Skeletal muscle cell (primary cell): ENCODE measurements at regions not wholly inside any gene's neighbourhood (a gene's known extent, or its start where the extent isn't known, plus 50 kb on each side); places are given as distances from the start of the nearest gene placed in this dataset.

Source experiments
- DNase-seq: peaks from one replicate; pipeline ENCODE4 v3.0.0-alpha.2; 2010; ENCODE audit warnings: low read depth
- H3K4me3 ChIP-seq: 2 replicates; pipeline ENCODE4 v1.5.1; 2011; ENCODE audit warnings: low read depth, mild to moderate bottlenecking, control low read depth, low read length, moderate library complexity

DNA sequence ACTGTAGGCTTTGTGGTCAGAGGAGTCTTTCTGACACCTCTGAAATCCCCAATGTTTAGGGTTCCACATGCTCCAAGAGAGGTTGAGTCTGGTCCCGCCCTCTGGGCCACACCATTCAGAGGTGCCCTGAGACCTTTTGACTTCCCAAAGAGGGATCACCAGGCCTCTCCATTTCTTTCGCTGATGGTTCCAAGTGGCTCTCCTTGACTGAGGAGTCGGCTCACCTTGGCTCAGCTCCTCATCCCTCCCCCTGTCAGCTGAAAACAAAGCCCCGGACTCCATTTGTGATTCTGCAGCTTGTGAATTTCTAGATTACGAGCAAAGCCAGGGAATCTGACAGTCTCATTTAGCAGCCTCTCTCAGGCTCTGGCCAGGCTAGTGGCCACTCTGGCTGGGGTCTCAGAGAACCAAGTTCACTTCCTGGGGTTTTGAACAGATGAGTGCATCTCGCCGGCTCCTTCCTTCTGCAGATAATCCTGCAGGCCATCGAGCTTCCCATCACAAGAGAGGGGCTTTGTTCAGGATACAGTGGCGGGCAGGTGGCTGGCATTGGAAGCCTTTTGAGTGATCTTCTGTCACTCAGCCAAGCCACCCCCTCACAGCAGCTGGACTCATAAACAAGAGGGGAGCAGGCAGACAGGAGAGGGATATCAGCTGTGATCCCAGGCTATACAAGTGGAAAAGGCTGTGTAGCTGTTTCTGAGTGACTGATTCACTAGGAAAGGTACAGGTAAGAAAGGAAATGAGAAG is 102.9 kb downstream of the TRIM29 start:
- no peak overlapping the region for H3K4me3 ChIP-seq
- DNase-seq, result no peak

DNA sequence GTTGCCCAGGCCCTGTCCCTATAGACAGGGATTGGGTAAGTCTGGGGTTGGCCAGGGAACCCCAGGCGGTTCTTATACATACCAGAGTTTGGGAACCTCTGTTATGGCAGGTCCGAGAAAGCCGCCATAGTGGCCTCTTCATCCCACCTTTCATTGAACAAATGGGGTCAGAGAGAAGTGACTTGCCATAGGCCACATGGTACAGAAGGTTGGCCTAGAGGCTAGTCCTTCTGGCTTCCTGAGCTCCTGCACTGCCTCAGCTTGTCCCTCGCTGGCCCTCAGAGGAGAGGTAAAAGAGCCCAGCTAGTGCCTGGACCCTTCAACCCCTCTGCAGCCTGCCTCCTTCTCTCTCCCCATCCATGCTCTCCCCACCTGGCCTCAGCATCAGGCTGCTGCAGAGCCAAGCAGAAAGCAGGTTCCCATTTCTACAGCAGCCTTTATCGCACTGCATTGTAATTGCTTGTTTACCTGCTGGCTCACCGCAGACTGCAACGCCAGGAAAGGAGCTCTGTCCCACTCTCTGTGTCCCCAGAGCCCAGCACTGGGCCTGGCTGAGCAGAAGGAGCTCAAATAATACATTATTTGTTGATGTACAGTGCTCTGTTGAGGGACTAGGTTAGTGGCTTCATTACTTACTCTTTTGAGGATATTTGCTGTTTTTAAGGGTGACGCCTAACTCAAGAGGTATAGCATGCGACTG is 103.6 kb downstream of the TRIM29 start:
- no peak overlapping the region for H3K4me3 ChIP-seq
- no peak for DNase-seq

GRCh38 chr11:120032766-120033390 is 105.0 kb downstream of the TRIM29 start:
- no peak overlapping the region for H3K4me3 ChIP-seq
- DNase-seq, result no peak

DNA sequence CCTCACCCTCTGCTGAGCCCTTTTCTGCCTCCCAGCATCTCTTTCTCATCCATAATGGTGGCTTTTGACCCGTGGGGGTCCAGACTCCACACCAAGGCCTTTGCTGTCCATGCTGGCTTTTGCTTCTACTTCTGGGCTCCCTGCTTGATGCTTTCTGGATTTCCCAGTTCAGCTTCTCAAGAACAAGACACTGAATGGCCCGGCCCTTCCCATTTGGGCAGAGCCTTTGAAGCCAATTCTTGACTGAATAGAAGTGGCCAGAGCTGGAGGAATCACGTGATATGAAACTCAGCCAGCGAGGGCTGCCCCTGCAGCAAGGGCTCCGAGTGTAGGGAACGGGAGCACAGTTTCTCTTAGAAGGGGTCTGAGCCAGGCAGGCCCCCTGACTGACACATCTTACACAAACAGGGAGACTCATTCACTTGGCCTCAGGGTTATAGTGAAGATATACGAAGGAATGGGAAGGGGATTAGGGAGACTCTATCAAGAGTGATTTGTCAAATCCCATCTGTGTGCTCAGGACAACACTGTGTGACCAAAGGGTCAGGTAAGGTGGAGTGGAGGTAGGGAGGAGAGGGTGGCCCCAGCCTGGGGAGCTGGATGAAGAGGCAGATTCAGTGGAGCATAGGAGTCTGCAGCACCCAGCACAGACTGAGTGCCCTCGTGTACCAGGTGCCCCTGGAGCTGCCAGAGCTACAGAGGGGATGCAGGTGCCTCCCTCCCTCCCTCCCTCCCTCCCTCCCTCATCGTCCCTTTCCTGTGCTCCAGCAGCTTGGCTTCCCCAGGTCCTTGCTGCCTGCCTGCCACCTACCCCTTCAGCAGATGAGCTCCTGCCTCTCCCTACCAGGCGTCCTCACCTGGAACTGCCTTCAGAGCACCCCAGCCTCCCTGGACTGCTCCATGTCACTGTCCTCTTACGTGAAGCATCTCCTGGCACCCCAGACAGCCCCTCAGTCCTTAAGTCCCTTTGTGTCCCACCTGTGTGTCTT is 106.0 kb downstream of the TRIM29 start:
- H3K4me3 ChIP-seq, result no peak overlapping the region
- DNase-seq, result no peak

GRCh38 chr11:120031156-120031555 is 106.8 kb downstream of the TRIM29 start:
- DNase-seq, result no peak

DNA sequence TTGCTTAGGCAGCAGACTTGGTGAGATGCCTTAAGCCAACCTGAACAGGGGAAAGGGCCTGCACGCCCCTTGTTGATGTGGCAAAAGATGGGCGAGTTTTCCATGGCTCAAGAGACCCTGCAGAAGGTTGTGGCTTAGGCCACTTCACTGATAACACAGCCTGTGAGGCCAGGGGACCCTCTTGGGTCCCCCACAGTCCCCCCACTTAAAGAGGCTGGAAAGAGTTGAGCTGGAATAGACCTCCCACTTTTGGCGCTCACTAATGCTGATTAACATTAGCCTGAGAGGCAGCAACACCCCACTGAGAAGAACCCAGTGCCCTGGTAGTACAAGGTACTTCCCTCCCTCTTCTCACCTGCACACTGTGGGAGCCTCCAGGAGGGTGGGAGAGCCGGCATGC is 107.5 kb downstream of the TRIM29 start:
- no peak for DNase-seq
- no peak overlapping the region for H3K4me3 ChIP-seq

More at GRCh38 chr11:120031156-120031555, 106.8 kb downstream of the TRIM29 start:
- H3K4me3 ChIP-seq, result no peak overlapping the region

- DNase-seq, result no peak
- H3K4me3 ChIP-seq, result no peak overlapping the region
Observed at GRCh38 chr11:120029321-120029720, 108.6 kb downstream of the TRIM29 start.

DNA sequence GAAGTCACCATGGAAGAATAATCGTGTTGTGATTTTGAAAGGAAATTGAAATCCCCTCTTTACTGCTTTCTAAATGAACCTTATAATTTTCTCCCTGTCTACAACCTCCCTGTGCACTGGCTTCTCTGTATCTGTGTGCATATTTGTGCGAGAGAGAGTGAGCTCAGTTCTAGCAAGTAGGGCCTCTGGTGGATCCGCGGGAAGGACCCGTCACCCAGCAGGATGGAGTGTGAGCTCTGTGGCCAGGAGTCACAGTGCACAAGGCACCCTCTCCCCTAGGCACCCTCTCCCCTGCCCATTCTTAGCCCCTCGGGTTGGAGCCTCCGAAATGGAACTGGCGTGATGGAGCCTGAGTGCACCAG is 109.0 kb downstream of the TRIM29 start:
- no peak overlapping the region for H3K4me3 ChIP-seq
- no peak for DNase-seq

GRCh38 chr11:120028181-120028896 is 109.6 kb downstream of the TRIM29 start:
- no peak for DNase-seq
- H3K4me3 ChIP-seq, result no peak overlapping the region

GRCh38 chr11:120027546-120028180 is 110.2 kb downstream of the TRIM29 start:
- DNase-seq, result no peak
- H3K4me3 ChIP-seq, result no peak overlapping the region

DNA sequence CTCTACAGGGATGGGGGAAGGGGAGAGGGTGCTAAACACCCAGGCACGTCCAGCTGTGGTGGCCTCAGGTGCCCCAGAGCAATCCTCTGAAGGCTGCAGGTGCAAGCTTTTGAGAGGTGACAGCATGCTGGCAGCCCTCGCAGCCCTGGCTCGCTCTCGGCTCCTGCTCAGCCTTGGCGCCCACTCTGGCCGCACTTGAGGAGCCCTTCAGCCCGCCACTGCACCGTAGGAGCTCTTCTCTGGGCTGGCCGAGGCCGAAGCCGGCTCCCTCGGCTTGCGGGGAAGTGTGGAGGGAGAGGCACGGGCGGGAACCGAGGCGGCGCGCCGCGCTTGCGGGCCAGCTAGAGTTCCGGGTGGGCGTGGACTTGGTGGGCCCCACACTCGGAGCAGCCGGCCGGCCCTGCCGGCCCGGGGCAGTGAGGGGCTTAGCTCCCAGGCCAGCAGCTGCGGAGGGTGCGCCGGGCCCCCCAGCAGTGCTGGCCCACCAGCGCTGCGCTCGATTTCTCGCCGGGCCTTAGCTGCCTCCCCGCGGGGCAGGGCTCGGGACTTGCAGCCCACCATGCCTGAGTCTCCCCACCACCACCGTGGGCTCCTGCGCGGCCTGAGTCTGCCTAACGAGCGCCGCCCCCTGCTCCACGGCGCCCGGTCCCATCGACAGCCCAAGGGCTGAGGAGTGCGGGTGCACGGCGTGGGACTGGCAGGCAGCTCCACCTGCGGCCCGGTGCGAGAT is 112.1 kb downstream of the TRIM29 start:
- no peak overlapping the region for H3K4me3 ChIP-seq
- DNase-seq, result no peak

GRCh38 chr11:120024586-120024985 is 113.3 kb downstream of the TRIM29 start:
- H3K4me3 ChIP-seq, result no peak overlapping the region
- DNase-seq, result no peak

DNA sequence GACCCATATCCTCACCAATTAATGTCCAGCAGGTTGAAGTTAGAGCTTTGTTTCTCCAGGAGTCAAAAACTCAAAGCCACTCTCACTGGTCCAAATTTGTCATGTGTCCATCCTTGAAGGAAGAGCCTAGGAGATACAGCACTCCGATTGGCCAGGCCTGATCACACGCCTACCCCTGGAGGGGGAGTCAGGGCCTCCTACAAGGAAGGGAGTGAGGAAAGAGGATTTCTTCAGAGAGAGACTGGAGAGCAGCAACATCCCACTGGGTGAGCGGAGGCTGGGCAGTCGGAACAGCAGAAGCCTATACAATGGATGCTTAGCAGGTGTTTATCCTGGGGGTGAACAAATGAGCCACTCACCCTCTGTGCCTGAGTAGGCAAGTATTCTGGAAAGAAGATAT is 113.9 kb downstream of the TRIM29 start:
- H3K4me3 ChIP-seq, result no peak overlapping the region
- no peak for DNase-seq

- no peak overlapping the region for H3K4me3 ChIP-seq
- no peak for DNase-seq
Observed at GRCh38 chr11:120023551-120023950, 114.4 kb downstream of the TRIM29 start.

DNA sequence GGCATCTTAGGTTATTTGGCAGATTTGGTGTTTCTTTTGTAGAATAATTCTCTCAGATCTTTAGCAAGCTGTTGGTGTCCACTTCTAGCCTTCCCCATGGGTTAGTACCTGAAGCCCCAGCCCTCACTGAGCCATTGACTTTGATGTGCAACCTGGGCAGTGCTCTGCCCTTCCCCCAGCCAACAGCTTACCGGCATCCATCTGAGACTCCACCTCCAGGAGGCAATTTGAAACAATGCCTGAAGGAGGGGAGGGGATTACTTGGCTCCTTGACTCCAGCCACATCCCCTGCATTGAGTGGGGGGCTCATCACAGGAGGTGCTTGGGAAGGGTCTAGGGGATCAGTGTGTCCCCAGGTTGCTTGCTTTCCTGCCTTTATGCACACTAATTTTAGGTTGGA is 114.8 kb downstream of the TRIM29 start:
- no peak overlapping the region for H3K4me3 ChIP-seq
- DNase-seq, result no peak

- H3K4me3 ChIP-seq, result no peak overlapping the region
- no peak for DNase-seq
Observed at GRCh38 chr11:120022617-120023016, 115.3 kb downstream of the TRIM29 start.

DNA sequence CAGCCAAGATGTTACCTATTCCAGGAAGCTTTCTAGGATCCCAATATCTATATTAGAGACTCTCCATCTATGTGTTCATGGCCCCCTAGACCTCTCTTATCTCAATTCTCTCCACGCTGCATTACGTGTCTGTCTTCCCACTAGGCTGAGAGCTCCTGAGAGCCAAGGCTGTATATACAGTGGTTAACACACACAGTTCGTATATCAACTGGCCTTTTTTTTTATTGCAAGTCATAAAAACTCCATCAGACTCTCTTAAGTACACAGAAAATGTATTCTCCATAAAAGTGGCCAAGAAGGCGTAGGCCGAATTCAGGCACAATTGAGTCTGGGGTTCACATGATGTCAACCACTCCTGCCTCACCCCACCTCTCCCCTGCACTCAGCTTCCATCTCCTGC is 115.9 kb downstream of the TRIM29 start:
- no peak overlapping the region for H3K4me3 ChIP-seq
- no peak for DNase-seq

DNA sequence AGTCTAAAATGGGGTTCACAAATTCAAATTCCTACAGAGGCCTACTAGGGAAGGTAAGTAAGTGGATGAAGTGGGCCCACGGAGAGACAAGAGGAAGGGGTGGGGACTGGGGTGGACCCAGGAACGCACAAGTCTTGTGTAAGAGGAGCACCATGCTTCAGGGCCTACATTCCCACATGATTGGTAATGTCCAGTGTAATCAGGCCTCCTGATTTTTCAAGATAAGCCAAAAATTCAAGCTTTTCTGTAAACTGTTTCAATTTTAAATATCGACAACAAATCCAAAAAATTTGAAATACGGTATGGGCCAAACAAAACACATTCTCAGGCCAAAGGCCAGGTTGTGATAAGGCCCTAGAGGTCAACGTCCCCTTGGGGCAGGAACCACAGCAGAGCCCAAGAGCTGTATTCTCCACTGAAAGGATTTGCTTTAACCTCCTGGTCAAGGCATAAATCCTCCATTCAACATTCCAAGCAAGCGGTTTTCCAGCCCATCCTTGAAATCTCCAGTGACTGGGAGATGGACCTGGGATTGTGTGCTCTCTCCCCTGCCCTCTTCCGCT is 116.4 kb downstream of the TRIM29 start:
- no peak overlapping the region for H3K4me3 ChIP-seq
- DNase-seq, result no peak
